Activated CD8-positive, alpha-beta T cell treated with anti-CD3 and anti-CD28 coated beads, Interleukin-2, amount 10 ng/mL, durations not matched to agents 7 days and 5 days (primary cell): ENCODE measurements at regions not wholly inside any gene's neighbourhood (a gene's known extent, or its start where the extent isn't known, plus 50 kb on each side); places are given as distances from the start of the nearest gene placed in this dataset.
"Not testable (repeated sequence)": the region's sequence is repeated elsewhere in the genome, so short reads cannot be mapped to it uniquely, and the experiment has no call there.

Experiments
- ATAC-seq: fragments of 150-1000 bp; cut with Tn5 transposase; one replicate; pipeline ENCODE4 v1.10.0; 2021; ENCODE audit warnings: moderate library complexity
- CTCF ChIA-PET: fragments of 350-600 bp; sonication (Branson Sonifier 250); formaldehyde crosslinking; loops from one replicate; lab custom pipeline; 2021; ENCODE audit warnings: antibody characterized with exemption; lab: Charles Lee
- POLR2A ChIA-PET: fragments of 350-600 bp; sonication (Branson Sonifier 250); formaldehyde crosslinking; loops from one replicate; lab custom pipeline; 2021; ENCODE audit warnings: antibody characterized with exemption; lab: Charles Lee
- DNase-seq: peaks from one replicate; pipeline ENCODE4 v3.0.0-alpha.2; 2020
- H3K27ac Mint-ChIP-seq: one replicate; pipeline ENCODE4 v1.8.0; 2021; ENCODE audit warnings: mild to moderate bottlenecking, mixed read lengths
- H3K27me3 Mint-ChIP-seq: one replicate; pipeline ENCODE4 v1.8.0; 2021; ENCODE audit warnings: low read depth, mixed read lengths
- H3K36me3 Mint-ChIP-seq: one replicate; pipeline ENCODE4 v1.8.0; 2021; ENCODE audit warnings: low read depth, mixed read lengths
- H3K4me1 Mint-ChIP-seq: one replicate; pipeline ENCODE4 v1.8.0; 2021; ENCODE audit warnings: low read depth, mixed read lengths
- H3K4me3 Mint-ChIP-seq: one replicate; pipeline ENCODE4 v1.8.0; 2021; ENCODE audit warnings: mild to moderate bottlenecking, mixed read lengths
- H3K9me3 Mint-ChIP-seq: one replicate; pipeline ENCODE4 v1.8.0; 2022; ENCODE audit warnings: mixed read lengths; ENCODE audit not compliant: insufficient read depth

GRCh38 chr1:182631-183030 lies 268.8 kb downstream of the OR4F29 start:
- H3K27ac Mint-ChIP-seq, POLR2A ChIA-PET, H3K9me3 Mint-ChIP-seq, H3K4me1 Mint-ChIP-seq, ATAC-seq, H3K36me3 Mint-ChIP-seq, H3K27me3 Mint-ChIP-seq, H3K4me3 Mint-ChIP-seq, CTCF ChIA-PET: not testable (repeated sequence)
- DNase-seq = peak; percentile 12

- H3K27ac Mint-ChIP-seq, H3K4me3 Mint-ChIP-seq, H3K27me3 Mint-ChIP-seq, H3K4me1 Mint-ChIP-seq, CTCF ChIA-PET, POLR2A ChIA-PET, H3K9me3 Mint-ChIP-seq, H3K36me3 Mint-ChIP-seq: not testable (repeated sequence)
- peak; percentile 53 for DNase-seq
- ATAC-seq = peak; percentile 47
Measured at GRCh38 chr1:181247-182216, 269.9 kb downstream of the OR4F29 start.

- DNase-seq (peak; percentile 19), ATAC-seq (peak; percentile 15)
- H3K27me3 Mint-ChIP-seq, H3K9me3 Mint-ChIP-seq, CTCF ChIA-PET, POLR2A ChIA-PET, H3K27ac Mint-ChIP-seq, H3K4me1 Mint-ChIP-seq, H3K36me3 Mint-ChIP-seq, H3K4me3 Mint-ChIP-seq: not testable (repeated sequence)
Measured at GRCh38 chr1:180749-181205, 270.7 kb downstream of the OR4F29 start.

GRCh38 chr1:138842-139241 lies 312.6 kb downstream of the OR4F29 start:
- ATAC-seq, H3K4me1 Mint-ChIP-seq, H3K36me3 Mint-ChIP-seq, H3K27ac Mint-ChIP-seq, DNase-seq, H3K27me3 Mint-ChIP-seq, CTCF ChIA-PET, H3K4me3 Mint-ChIP-seq, H3K9me3 Mint-ChIP-seq, POLR2A ChIA-PET: not testable (repeated sequence)

- H3K27me3 Mint-ChIP-seq, DNase-seq, H3K4me3 Mint-ChIP-seq, POLR2A ChIA-PET, H3K36me3 Mint-ChIP-seq, H3K4me1 Mint-ChIP-seq, CTCF ChIA-PET, H3K9me3 Mint-ChIP-seq, ATAC-seq, H3K27ac Mint-ChIP-seq: not testable (repeated sequence)
Measured at GRCh38 chr1:137664-138063, 313.8 kb downstream of the OR4F29 start.

GRCh38 chr1:136344-136932 lies 315.0 kb downstream of the OR4F29 start:
- H3K4me1 Mint-ChIP-seq, DNase-seq, H3K4me3 Mint-ChIP-seq, H3K27me3 Mint-ChIP-seq, ATAC-seq, H3K36me3 Mint-ChIP-seq, POLR2A ChIA-PET, H3K27ac Mint-ChIP-seq, H3K9me3 Mint-ChIP-seq, CTCF ChIA-PET: not testable (repeated sequence)

- CTCF ChIA-PET, DNase-seq: not testable (repeated sequence)
Measured at GRCh38 chr1:134936-135335, 316.5 kb downstream of the OR4F29 start.

GRCh38 chr1:118440-118839 lies 333.0 kb downstream of the OR4F29 start:
- CTCF ChIA-PET, H3K27me3 Mint-ChIP-seq, H3K9me3 Mint-ChIP-seq, H3K27ac Mint-ChIP-seq, DNase-seq, ATAC-seq, H3K36me3 Mint-ChIP-seq, POLR2A ChIA-PET, H3K4me3 Mint-ChIP-seq, H3K4me1 Mint-ChIP-seq: not testable (repeated sequence)

More at GRCh38 chr1:134936-135335, 316.5 kb downstream of the OR4F29 start:
- H3K36me3 Mint-ChIP-seq, H3K27me3 Mint-ChIP-seq, H3K9me3 Mint-ChIP-seq, H3K4me3 Mint-ChIP-seq, H3K27ac Mint-ChIP-seq, ATAC-seq, H3K4me1 Mint-ChIP-seq, POLR2A ChIA-PET: not testable (repeated sequence)

GRCh38 chr1:115534-115933 lies 335.9 kb downstream of the OR4F29 start:
- H3K36me3 Mint-ChIP-seq, H3K4me1 Mint-ChIP-seq, CTCF ChIA-PET, H3K9me3 Mint-ChIP-seq, H3K4me3 Mint-ChIP-seq, H3K27ac Mint-ChIP-seq, H3K27me3 Mint-ChIP-seq, DNase-seq, ATAC-seq, POLR2A ChIA-PET: not testable (repeated sequence)

- CTCF ChIA-PET, ATAC-seq, H3K27me3 Mint-ChIP-seq, POLR2A ChIA-PET, H3K4me3 Mint-ChIP-seq, H3K27ac Mint-ChIP-seq, H3K4me1 Mint-ChIP-seq, H3K36me3 Mint-ChIP-seq, DNase-seq, H3K9me3 Mint-ChIP-seq: not testable (repeated sequence)
Measured at GRCh38 chr1:104776-105175, 346.7 kb downstream of the OR4F29 start.

GRCh38 chr1:99481-99880 lies 352.0 kb downstream of the OR4F29 start:
- H3K27ac Mint-ChIP-seq, H3K9me3 Mint-ChIP-seq, CTCF ChIA-PET, DNase-seq, H3K27me3 Mint-ChIP-seq, H3K4me1 Mint-ChIP-seq, ATAC-seq, H3K4me3 Mint-ChIP-seq, POLR2A ChIA-PET, H3K36me3 Mint-ChIP-seq: not testable (repeated sequence)

- CTCF ChIA-PET, ATAC-seq, POLR2A ChIA-PET, DNase-seq, H3K27me3 Mint-ChIP-seq, H3K4me1 Mint-ChIP-seq, H3K9me3 Mint-ChIP-seq, H3K36me3 Mint-ChIP-seq, H3K27ac Mint-ChIP-seq, H3K4me3 Mint-ChIP-seq: not testable (repeated sequence)
Measured at GRCh38 chr1:98811-99210, 352.7 kb downstream of the OR4F29 start.
